HL-60 (cell line): ENCODE measurements at regions not wholly inside any gene's neighbourhood (a gene's known extent, or its start where the extent isn't known, plus 50 kb on each side); places are given as distances from the start of the nearest gene placed in this dataset.

Experiments
- DNase-seq, 2 experiments: peaks; one replicate each; pipeline ENCODE4 v3.0.0-alpha.2; 2010 to 2020; ENCODE audit warnings: low read depth in 1 of 2, low spot score in 1 of 2
- H3K27ac ChIP-seq: fragments of 250-450 bp; sonication (Bioruptor Pico); replicated peaks from 2 replicates; pipeline ENCODE4 v1.5.1; 2020; ENCODE audit warnings: mild to moderate bottlenecking, moderate library complexity
- H3K27me3 ChIP-seq: fragments of 250-450 bp; sonication (Bioruptor Pico); 2 replicates; pipeline ENCODE4 v1.5.1; 2021; ENCODE audit warnings: mild to moderate bottlenecking, moderate library complexity; ENCODE audit not compliant: insufficient read depth, poor library complexity, severe bottlenecking
- H3K4me3 ChIP-seq: replicated peaks from 2 replicates; pipeline ENCODE4 v1.5.1; 2011; ENCODE audit warnings: mild to moderate bottlenecking, control low read depth, low read length; ENCODE audit not compliant: insufficient read depth
- GABPA ChIP-seq: IDR thresholded peaks from 2 replicates; pipeline ENCODE4 v1.6.1; 2012; ENCODE audit warnings: low read depth
- POLR2AphosphoS5 ChIP-seq: IDR thresholded peaks from 2 replicates; pipeline ENCODE4 v1.6.1; 2012; ENCODE audit warnings: low read depth
- SPI1 ChIP-seq: IDR thresholded peaks from 2 replicates; pipeline ENCODE4 v1.6.1; 2012; ENCODE audit warnings: low read depth, mild to moderate bottlenecking, borderline replicate concordance
- TF ChIP-seq, protein P1 (sequence below): IDR thresholded peaks from one replicate; pipeline ENCODE4 v1.5.1; 2011; ENCODE audit warnings: low read length, control low read depth, inconsistent platforms; ENCODE audit not compliant: insufficient read depth
- TF ChIP-seq, protein P2 (sequence below): IDR thresholded peaks from 2 replicates; pipeline ENCODE4 v1.6.1; 2012; ENCODE audit warnings: low read depth; ENCODE audit not compliant: insufficient replicate concordance

DNA sequence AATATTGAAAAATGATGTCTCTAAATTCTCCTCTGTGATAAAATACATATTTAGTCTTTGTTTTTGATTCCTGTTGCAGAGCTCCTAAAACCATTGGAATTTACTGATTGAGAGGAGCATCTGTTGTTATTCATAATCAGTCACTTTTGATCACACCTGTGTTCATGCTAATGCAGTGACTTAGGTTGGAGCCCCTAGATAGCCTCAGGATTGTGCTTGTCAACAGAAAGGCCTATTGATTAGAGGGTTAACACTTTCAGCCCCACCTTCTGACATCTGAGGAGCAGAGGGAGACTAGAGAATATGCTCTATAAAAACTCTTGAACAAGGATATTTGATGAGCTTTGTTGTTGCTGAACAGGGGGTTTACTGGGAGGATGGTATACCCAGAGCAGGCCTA lies 409.5 kb upstream of the ADGRL3 start:
- no peak for DNase-seq
- Histone ChIP-seq H3K4me3 (no peak overlapping the region), H3K27ac (no peak overlapping the region), H3K27me3 (no peaks in the 10 kb centered on the region)
- TF ChIP-seq SPI1 (no peak), POLR2AphosphoS5 (no peak), GABPA (no peak)
- TF ChIP-seq, protein P1, sequence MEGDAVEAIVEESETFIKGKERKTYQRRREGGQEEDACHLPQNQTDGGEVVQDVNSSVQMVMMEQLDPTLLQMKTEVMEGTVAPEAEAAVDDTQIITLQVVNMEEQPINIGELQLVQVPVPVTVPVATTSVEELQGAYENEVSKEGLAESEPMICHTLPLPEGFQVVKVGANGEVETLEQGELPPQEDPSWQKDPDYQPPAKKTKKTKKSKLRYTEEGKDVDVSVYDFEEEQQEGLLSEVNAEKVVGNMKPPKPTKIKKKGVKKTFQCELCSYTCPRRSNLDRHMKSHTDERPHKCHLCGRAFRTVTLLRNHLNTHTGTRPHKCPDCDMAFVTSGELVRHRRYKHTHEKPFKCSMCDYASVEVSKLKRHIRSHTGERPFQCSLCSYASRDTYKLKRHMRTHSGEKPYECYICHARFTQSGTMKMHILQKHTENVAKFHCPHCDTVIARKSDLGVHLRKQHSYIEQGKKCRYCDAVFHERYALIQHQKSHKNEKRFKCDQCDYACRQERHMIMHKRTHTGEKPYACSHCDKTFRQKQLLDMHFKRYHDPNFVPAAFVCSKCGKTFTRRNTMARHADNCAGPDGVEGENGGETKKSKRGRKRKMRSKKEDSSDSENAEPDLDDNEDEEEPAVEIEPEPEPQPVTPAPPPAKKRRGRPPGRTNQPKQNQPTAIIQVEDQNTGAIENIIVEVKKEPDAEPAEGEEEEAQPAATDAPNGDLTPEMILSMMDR, result no peak
- TF ChIP-seq, protein P2, sequence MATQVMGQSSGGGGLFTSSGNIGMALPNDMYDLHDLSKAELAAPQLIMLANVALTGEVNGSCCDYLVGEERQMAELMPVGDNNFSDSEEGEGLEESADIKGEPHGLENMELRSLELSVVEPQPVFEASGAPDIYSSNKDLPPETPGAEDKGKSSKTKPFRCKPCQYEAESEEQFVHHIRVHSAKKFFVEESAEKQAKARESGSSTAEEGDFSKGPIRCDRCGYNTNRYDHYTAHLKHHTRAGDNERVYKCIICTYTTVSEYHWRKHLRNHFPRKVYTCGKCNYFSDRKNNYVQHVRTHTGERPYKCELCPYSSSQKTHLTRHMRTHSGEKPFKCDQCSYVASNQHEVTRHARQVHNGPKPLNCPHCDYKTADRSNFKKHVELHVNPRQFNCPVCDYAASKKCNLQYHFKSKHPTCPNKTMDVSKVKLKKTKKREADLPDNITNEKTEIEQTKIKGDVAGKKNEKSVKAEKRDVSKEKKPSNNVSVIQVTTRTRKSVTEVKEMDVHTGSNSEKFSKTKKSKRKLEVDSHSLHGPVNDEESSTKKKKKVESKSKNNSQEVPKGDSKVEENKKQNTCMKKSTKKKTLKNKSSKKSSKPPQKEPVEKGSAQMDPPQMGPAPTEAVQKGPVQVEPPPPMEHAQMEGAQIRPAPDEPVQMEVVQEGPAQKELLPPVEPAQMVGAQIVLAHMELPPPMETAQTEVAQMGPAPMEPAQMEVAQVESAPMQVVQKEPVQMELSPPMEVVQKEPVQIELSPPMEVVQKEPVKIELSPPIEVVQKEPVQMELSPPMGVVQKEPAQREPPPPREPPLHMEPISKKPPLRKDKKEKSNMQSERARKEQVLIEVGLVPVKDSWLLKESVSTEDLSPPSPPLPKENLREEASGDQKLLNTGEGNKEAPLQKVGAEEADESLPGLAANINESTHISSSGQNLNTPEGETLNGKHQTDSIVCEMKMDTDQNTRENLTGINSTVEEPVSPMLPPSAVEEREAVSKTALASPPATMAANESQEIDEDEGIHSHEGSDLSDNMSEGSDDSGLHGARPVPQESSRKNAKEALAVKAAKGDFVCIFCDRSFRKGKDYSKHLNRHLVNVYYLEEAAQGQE, result no peak

DNA sequence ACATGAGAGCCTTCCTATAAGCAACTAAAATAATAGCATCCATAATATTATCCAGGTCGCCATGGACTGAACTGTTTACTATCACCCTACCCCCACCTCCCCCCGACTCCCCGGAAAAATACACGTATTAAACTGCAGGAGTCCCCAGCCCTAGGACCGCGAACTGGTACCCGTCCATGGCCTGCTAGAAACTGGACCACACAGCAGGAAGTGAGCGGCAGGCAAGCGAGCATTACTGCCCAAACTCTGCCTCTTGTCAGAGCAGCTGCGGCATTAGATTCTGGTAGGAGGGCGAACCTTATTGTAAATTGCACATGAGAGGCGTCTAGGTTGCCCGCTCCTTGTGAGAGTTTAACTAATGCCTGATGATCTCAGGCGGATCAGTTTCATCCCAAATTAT lies 405.8 kb upstream of the ADGRL3 start:
- no peak overlapping the region for H3K4me3 ChIP-seq
- TF ChIP-seq POLR2AphosphoS5 (no peak), SPI1 (no peak), GABPA (no peak)
- TF ChIP-seq, protein P2, result no peak
- TF ChIP-seq, protein P1, result no peak
- no peak overlapping the region for H3K27ac ChIP-seq
- no peaks in the 10 kb centered on the region for H3K27me3 ChIP-seq
- DNase-seq, result no peak

DNA sequence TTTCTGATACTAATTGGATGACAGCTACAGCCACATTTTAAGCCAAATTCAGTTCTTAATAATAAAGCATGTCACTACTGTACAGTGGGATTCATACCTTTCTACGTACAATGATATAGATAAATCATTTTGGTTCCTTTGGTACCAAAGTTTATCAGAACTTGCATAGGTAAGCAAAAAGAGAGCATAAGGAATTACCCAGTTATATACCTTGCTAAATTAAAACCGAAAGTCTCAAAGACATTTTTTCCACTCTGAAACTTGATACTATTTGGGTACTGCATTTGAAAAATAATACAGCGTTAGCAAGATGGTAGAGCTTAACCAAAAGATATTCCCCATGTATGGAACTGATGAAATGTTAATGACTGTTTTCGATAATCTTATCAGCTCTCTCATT lies 400.9 kb upstream of the ADGRL3 start:
- TF ChIP-seq POLR2AphosphoS5 (no peak), GABPA (no peak), SPI1 (no peak)
- TF ChIP-seq, protein P2, result no peak
- TF ChIP-seq, protein P1, result no peak
- Histone ChIP-seq H3K27me3 (no peaks in the 10 kb centered on the region), H3K4me3 (no peak overlapping the region), H3K27ac (no peak overlapping the region)
- DNase-seq, result no peak
